ENCODE measurements at regions not wholly inside any gene's neighbourhood (a gene's known extent, or its start where the extent isn't known, plus 50 kb on each side); places are given as distances from the start of the nearest gene placed in this dataset.

DNA sequence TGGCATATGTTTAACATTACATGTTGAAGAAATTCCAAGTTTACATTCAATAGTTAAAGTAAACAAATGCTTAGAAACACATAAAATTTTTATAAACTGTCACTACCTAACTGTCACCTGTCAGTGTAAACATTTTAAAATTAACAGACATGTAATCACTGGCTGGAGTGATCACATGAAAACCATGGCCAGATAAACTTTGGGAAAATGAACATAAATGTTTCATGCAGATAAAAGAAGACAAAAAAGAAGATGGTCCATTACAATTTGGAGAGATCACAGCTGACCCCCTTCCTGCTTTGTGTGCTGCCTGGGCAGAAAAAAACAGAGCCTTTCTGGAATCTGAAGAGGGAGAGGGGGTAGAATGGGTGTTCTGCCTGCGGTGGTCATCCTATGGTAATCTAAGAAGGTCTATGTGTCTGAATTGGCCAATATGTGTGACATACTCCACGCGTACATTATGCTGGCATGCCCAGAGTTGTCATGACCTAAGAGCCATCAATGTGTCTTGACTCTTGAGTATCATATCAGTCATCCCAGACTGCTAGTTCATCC lies 57.5 kb upstream of the MEOX2 start:
- TF ChIP-seq, protein P1, sequence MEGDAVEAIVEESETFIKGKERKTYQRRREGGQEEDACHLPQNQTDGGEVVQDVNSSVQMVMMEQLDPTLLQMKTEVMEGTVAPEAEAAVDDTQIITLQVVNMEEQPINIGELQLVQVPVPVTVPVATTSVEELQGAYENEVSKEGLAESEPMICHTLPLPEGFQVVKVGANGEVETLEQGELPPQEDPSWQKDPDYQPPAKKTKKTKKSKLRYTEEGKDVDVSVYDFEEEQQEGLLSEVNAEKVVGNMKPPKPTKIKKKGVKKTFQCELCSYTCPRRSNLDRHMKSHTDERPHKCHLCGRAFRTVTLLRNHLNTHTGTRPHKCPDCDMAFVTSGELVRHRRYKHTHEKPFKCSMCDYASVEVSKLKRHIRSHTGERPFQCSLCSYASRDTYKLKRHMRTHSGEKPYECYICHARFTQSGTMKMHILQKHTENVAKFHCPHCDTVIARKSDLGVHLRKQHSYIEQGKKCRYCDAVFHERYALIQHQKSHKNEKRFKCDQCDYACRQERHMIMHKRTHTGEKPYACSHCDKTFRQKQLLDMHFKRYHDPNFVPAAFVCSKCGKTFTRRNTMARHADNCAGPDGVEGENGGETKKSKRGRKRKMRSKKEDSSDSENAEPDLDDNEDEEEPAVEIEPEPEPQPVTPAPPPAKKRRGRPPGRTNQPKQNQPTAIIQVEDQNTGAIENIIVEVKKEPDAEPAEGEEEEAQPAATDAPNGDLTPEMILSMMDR (IDR thresholded peaks at IDR 0.05) = no peak
- TF ChIP-seq POLR2A (IDR thresholded peaks at IDR 0.05) = no peak

Data from thyroid gland (tissue), 4 donors.